HG03521 (cell line): ENCODE measurements at regions not wholly inside any gene's neighbourhood (a gene's known extent, or its start where the extent isn't known, plus 50 kb on each side); places are given as distances from the start of the nearest gene placed in this dataset.
"Not testable (repeated sequence)": the region's sequence is repeated elsewhere in the genome, so short reads cannot be mapped to it uniquely, and the experiment has no call there.

Source experiments
- ATAC-seq: cut with Tn5 transposase; IDR thresholded peaks from one replicate; pipeline ENCODE4 v1.9.1; 2021; ENCODE audit warnings: mild to moderate bottlenecking, moderate library complexity; ENCODE audit not compliant: unreplicated experiment

DNA sequence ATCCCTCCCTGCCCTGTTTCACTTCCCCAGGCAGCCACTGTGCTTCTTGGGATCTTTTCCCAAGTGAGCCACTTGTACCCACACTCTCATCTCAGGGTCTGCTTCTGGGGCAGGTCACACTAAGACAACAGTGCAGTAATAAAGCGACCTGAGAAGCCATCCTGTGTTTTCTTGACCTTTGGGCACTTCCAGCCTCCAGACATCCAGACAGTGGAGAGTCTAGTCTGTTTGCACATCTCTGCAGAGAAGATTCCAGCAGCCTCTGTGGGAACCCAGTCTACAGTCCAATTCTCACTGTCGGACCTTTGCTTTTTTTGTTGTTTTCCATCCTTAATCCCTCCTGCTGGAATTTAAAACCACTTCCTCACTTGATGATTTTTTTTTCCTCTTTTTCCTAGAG is 50.3 kb upstream of the ATP6AP2 start:
- no peak for ATAC-seq

GRCh38 chrX:40527543-40527942 is 53.2 kb upstream of the ATP6AP2 start:
- no peak for ATAC-seq

DNA sequence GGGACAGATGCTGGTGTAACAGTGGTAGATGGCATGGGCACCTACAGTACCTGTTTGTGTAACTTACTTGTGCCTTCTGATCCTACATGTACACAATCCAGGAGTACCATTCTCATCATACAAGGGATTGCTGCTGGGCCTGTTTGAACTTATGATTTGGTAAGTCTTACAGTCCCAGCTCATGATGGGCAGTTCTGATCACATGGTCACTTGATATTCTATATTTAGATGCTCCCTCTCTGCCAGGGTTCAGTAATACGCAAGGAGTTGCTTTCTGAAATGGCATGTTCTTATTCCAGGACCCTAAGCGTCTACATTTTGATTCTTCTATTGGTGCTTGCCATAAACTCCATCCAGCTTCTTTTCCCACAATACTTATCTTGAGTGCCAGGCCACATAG is 54.4 kb upstream of the ATP6AP2 start:
- ATAC-seq = no peak

- ATAC-seq = not testable (repeated sequence)
These were observed 54.9 kb upstream of the ATP6AP2 start for GRCh38 chrX:40525901-40526300.

DNA sequence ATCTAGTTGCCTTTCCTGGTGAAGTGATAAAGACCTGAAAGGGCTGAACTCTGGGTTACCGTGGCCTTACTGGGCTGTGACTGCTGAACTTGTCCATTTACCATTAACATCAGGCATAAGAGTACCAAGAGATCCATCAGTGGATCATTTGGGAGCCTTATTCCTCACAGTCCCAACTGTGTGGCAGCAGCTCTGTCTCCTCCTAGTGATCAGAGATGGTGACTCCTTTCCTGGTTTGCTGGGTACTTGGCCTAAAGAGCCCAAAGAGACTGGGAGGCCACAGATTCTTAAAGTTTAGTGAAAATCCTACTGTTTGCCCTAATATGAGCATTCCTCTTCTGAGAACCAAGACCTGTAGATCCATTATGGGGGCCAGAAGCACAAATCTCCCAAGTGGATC is 56.3 kb upstream of the ATP6AP2 start:
- ATAC-seq = no peak

DNA sequence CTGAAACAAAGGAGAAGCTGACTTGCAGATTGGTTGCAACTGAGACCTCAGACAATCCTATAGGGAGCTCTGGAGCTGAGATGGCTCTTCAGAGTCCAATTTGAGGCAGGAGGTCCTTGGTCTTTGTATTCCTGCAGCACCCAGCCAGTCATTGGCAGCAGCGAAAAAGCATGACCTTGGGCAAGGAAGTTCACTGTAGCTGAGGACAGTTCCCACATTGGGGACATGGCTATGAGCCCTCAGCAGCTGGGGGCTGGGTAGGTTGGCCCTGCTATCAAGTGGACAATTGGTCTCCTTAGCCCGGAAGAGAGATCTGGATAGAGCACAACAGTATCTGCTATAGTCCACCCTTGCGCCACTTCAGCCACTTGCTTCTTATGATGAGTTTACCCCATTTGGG is 56.9 kb upstream of the ATP6AP2 start:
- no peak for ATAC-seq

DNA sequence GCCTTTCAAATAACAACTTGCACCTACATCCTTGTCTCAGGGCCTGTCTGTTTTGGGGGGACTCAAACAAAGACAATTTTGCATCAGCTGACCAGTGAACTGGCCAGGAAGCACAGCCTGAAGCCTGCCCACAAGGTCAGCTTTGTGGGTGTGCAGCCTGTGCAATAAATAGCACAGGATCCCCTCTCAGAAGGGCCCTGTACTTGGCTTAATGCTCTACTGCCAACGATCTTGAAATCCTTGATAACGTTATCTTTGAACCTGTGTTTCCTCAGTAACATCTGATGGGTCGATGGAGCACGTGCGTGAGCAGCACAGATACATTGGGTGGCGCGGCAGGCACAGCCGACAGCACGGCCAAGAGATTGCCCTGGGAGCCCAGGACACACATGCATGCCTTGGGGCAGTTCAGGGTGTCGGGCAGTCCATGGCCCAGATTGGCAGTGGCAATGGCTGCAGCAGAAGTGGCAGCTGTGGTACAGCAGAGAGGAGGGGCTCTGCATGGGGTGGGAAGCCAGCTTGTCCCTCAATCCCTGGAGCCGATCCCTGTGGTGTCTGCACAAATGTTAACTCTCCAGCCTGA is 58.8 kb upstream of the ATP6AP2 start:
- ATAC-seq = no peak

- no peak for ATAC-seq
These were observed 66.4 kb upstream of the ATP6AP2 start for GRCh38 chrX:40514376-40514775.

- ATAC-seq = no peak
These were observed 66.9 kb upstream of the ATP6AP2 start for GRCh38 chrX:40513835-40514234.

DNA sequence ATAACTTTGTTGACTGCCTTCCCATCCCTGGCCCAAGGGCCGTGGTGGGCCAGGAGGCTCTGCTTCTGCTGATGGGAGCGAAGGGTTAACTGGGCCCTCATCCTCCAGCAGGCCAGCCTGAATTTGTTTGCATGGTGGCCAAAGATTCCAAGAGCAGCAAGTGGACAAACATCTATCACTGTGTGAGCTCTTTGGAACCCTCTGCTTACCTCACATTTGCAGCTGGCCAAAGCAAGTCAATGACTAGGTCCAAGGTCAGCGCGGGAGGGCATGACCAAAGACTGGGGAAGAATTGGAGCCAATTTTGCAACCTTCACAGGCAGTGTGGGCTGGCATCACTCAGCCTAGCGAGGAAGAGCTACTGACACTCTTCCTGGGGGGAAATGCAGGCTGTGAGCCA is 67.8 kb upstream of the ATP6AP2 start:
- no peak for ATAC-seq

DNA sequence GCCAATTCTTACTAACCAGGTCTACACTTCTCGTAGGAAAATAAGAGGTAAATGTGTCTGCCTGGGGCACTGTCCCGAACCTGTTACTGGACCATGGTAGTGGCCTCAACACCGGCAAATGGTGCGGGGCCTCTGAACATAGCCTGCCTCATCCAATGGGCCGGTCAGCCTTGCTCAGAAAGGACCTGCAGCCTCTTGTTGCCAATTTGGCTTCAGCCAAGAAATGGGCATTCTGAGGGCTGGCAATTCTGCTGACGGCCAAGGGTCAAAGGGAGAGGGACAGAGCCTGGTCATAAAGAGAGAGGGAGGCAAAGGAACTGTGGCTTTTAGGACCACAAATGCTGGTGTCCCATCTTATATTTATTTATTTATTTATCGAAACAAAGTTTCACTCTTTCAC is 69.5 kb upstream of the ATP6AP2 start:
- ATAC-seq = no peak

GRCh38 chrX:40508560-40508959 is 72.2 kb upstream of the ATP6AP2 start:
- ATAC-seq = no peak

DNA sequence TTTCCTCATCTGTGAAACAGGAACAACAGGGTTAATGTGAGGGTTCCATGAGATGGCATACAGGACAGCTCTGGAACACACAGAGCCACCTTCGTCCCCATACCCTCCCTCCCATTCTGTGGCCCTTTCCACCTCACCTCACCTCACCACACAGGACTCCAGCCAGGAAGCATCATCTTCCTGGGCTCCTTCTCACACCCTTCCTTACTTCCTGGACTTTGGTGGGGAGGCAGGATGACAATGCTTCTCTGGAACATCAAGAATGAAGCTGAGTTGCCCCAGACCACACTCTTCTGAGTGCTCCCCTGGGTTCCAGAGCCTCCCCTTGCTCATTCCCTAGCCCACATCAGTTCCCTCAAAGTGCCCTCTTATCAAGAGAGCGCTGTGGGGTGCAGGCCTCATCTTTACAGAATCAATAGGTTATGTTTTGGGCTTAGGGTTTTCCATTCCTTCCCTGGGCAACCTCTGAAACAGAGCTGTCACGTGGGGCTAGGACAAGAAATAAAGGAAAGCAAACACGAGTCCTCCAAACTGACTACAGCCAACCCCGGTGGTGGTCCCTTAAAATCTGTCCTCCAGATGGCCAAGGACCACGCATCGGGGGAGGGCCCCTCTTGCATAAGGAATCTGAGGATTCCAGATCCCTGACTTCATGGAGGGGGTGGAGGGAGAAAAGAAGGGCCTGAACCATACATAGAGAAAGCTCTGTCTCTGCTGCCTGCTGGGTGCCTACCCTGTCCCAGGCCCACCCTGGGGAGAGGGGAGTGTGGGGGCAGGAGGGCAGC is 74.4 kb upstream of the ATP6AP2 start:
- no peak for ATAC-seq

- no peak for ATAC-seq
These were observed 75.8 kb upstream of the ATP6AP2 start for GRCh38 chrX:40504801-40505605.

DNA sequence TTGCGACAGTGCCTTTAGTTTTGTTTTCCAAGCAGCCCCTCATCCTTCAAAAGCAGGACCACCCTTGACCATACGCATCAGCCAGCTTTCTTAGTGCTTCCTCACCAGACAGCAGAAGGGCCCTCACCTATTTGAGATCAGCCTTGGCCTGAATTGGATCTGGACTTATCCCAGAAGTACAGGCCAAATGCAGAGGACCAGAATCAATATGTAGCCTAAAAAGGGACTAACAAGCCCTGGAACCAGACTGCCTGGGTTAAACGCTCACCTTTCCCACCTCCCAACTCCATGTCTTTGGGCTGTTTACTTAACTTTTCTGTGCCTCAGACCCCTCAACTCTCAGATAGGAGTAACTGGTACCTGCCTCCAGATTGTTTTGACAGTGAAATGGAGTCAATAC is 77.7 kb upstream of the ATP6AP2 start:
- no peak for ATAC-seq

DNA sequence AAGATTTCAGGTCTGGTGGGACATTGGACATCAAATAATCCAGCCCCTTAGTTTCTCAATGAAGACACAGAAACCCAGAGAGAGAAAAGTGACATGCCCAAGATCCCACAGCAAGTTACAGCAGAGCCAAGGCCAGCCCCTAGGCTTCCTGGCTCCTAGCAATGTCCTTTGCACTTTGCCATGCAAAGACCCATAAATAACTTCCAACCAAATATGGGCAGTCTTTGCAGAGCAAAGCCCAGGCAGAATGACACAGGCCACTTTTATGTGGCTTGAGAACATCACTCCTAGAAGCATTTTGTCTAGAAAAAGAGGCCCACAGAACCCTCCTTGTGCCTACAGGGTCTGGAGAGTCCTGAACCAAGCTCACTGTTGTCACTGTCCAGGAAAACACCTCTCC is 78.1 kb upstream of the ATP6AP2 start:
- ATAC-seq = no peak

DNA sequence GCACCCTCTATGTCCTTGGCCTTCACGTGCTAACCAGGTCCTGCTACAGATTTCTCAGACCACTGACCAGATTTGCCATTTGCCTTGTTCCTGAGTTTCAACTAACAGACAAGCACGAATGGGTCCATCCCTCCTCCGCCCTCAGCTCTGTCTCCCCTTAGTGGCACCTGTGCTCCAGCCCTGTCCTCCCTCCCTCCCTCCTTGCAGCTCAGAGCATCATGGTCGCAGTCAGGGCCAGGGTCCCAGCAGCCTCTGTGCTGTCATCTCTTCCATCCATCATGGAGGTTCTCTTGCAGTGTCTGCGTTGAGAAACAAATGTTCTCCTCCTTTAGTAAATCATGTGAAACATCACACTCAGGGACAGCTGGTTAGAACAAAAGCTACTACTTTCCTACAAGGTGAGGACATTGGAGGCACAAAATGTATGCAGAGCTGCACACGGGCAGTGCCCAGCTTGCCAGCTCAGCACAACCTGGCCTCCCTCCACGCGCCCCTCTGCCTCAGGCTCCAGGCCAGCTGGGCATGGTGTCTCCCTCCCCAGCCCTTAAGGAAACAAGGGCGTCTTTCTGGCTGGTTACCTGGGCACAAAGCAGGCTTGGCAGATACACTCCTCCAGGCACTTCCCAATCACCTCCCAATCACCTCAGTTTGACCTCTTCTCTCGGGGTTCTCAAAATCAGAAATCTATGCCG is 79.5 kb upstream of the ATP6AP2 start:
- ATAC-seq = no peak

GRCh38 chrX:40496728-40497127 is 84.0 kb upstream of the ATP6AP2 start:
- ATAC-seq = no peak

DNA sequence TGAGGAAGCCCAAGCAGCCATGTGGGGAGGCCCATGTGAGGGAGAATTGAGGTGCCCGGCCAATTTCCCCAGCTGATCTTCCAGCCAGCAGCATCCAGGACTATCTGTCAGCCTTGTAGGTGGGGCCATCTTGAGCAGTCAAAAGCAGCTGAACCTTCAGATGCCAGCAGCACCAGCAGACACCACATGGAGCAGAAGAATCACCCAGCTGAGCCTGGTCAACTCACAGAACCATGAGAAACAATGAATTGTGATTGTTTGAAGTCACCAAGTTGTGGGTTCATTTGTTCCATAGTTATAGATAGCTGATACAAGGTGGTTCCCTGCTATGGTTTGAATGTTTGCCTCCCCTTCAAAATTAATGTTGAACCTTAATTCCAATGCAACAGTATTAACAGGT is 85.1 kb upstream of the ATP6AP2 start:
- ATAC-seq = no peak

- ATAC-seq = no peak
These were observed 86.8 kb upstream of the ATP6AP2 start for GRCh38 chrX:40494005-40494404.

- no peak for ATAC-seq
These were observed 92.5 kb upstream of the ATP6AP2 start for GRCh38 chrX:40488296-40488695.
